ENCODE measurements at regions not wholly inside any gene's neighbourhood (a gene's known extent, or its start where the extent isn't known, plus 50 kb on each side); places are given as distances from the start of the nearest gene placed in this dataset.
A peak's percentile ranks its signal among the peaks of the same experiment; 100 is the strongest.

- Mint-ChIP-seq H3K4me1 (no peaks in the 10 kb centered on the region), H3K27me3 (ENCODE audit: low read depth) (peaks cover 6% of the 10 kb centered on the region), H3K27ac (peak overlapping the region in 1 of 3 experiments; percentile 60), H3K36me3 (ENCODE audit: low read depth) (no peaks in the 10 kb centered on the region), H3K4me3 (no peak overlapping the region), H3K9me3 (peaks cover 7% of the 10 kb centered on the region)
- TF ChIP-seq CTCF (IDR thresholded peaks at IDR 0.05; ENCODE audit: unreplicated experiment in 3 of 3): no peak
Measured at GRCh38 chr20:10789386-10789785, 115.6 kb upstream of the JAG1 start.

GRCh38 chr20:10790013-10790412 lies 116.2 kb upstream of the JAG1 start:
- peak overlapping the region in 1 of 3 experiments; percentile 68 for H3K27ac Mint-ChIP-seq
- no peaks in the 10 kb centered on the region for H3K4me1 Mint-ChIP-seq
- peaks cover 7% of the 10 kb centered on the region for H3K9me3 Mint-ChIP-seq
- TF ChIP-seq CTCF (IDR thresholded peaks at IDR 0.05; ENCODE audit: unreplicated experiment in 3 of 3): no peak
- no peaks in the 10 kb centered on the region for H3K36me3 Mint-ChIP-seq (ENCODE audit: low read depth)
- H3K4me3 Mint-ChIP-seq: no peak overlapping the region
- H3K27me3 Mint-ChIP-seq (ENCODE audit: low read depth): peaks cover 6% of the 10 kb centered on the region

- Mint-ChIP-seq H3K36me3 (ENCODE audit: low read depth) (peaks cover 5% of the 10 kb centered on the region), H3K9me3 (peaks cover 10% of the 10 kb centered on the region), H3K27ac (peak overlapping the region in 1 of 3 experiments; percentile 18), H3K27me3 (ENCODE audit: low read depth) (peaks cover 6% of the 10 kb centered on the region), H3K4me1 (peaks cover 5% of the 10 kb centered on the region), H3K4me3 (no peak overlapping the region)
- TF ChIP-seq CTCF (IDR thresholded peaks at IDR 0.05; ENCODE audit: unreplicated experiment in 3 of 3): no peak
Measured at GRCh38 chr20:10792291-10792690, 118.5 kb upstream of the JAG1 start.

- TF ChIP-seq CTCF (IDR thresholded peaks at IDR 0.05; ENCODE audit: unreplicated experiment in 3 of 3): no peak
- Mint-ChIP-seq H3K36me3 (ENCODE audit: low read depth) (peaks cover 5% of the 10 kb centered on the region), H3K27me3 (ENCODE audit: low read depth) (peaks cover 6% of the 10 kb centered on the region), H3K9me3 (peaks cover 4% of the 10 kb centered on the region), H3K27ac (peak overlapping the region in 1 of 3 experiments; percentile 21), H3K4me3 (no peak overlapping the region), H3K4me1 (peaks cover 5% of the 10 kb centered on the region)
Measured at GRCh38 chr20:10793766-10794165, 120.0 kb upstream of the JAG1 start.

GRCh38 chr20:10794765-10795164 lies 121.0 kb upstream of the JAG1 start:
- H3K4me3 Mint-ChIP-seq: no peak overlapping the region
- peaks cover 4% of the 10 kb centered on the region for H3K9me3 Mint-ChIP-seq
- peaks cover 5% of the 10 kb centered on the region for H3K4me1 Mint-ChIP-seq
- no peak for TF ChIP-seq CTCF (IDR thresholded peaks at IDR 0.05; ENCODE audit: unreplicated experiment in 3 of 3)
- H3K36me3 Mint-ChIP-seq (ENCODE audit: low read depth): peaks cover 5% of the 10 kb centered on the region
- no peak overlapping the region for H3K27ac Mint-ChIP-seq
- H3K27me3 Mint-ChIP-seq (ENCODE audit: low read depth): peaks cover 6% of the 10 kb centered on the region

- Mint-ChIP-seq H3K27ac (peak overlapping the region in 1 of 3 experiments; percentile 33), H3K4me1 (peaks cover 5% of the 10 kb centered on the region), H3K27me3 (ENCODE audit: low read depth) (peaks cover 6% of the 10 kb centered on the region), H3K4me3 (no peak overlapping the region), H3K36me3 (ENCODE audit: low read depth) (peaks cover 5% of the 10 kb centered on the region), H3K9me3 (peaks cover 4% of the 10 kb centered on the region)
- TF ChIP-seq CTCF (IDR thresholded peaks at IDR 0.05; ENCODE audit: unreplicated experiment in 3 of 3): no peak
Measured at GRCh38 chr20:10795286-10796026, 121.7 kb upstream of the JAG1 start.

Data from nephron (organoid).